CD14-positive monocyte (primary cell): ENCODE measurements at regions not wholly inside any gene's neighbourhood (a gene's known extent, or its start where the extent isn't known, plus 50 kb on each side); places are given as distances from the start of the nearest gene placed in this dataset.

Source experiments
- DNase-seq, 3 donors: peaks; one replicate each; pipeline ENCODE4 v3.0.0-alpha.2; 2011 to 2022
- H2AFZ ChIP-seq: 2 replicates; pipeline ENCODE4 v1.6.0; 2012; ENCODE audit warnings: mild to moderate bottlenecking, low read depth, low read length, inconsistent platforms; ENCODE audit not compliant: insufficient read depth, poor library complexity, severe bottlenecking
- H3K27ac ChIP-seq, 2 donors: 1 replicate in 1 of 2; 2 replicates in 1 of 2; pipeline ENCODE4 v1.5.1; 2012 to 2013; ENCODE audit warnings: low read length in 2 of 2, control low read depth in 1 of 2, inconsistent platforms in 1 of 2, low read depth in 1 of 2, mild to moderate bottlenecking in 1 of 2
- H3K27me3 ChIP-seq, 2 donors: one replicate each; pipeline versions ENCODE4 v1.6.0 to v1.6.1; 2011 to 2013; ENCODE audit warnings: low read length in 2 of 2; ENCODE audit not compliant: control insufficient read depth in 2 of 2, insufficient read depth in 2 of 2
- H3K36me3 ChIP-seq, 2 donors: replicated peaks in 1 of 2; 1 replicate in 1 of 2; 2 replicates in 1 of 2; pipeline versions ENCODE4 v1.5.1 to v1.6.1; 2012 to 2013; ENCODE audit warnings: low read length in 2 of 2, control low read depth in 1 of 2, inconsistent platforms in 1 of 2, mild to moderate bottlenecking in 1 of 2; ENCODE audit not compliant: insufficient read depth in 2 of 2, control insufficient read depth in 1 of 2
- H3K4me1 ChIP-seq, 2 donors: 1 replicate in 1 of 2; 2 replicates in 1 of 2; pipeline versions ENCODE4 v1.5.1 to v1.6.1; 2012 to 2013; ENCODE audit warnings: low read length in 2 of 2, control low read depth in 1 of 2, inconsistent platforms in 1 of 2, mild to moderate bottlenecking in 1 of 2, moderate library complexity in 1 of 2; ENCODE audit not compliant: insufficient read depth in 2 of 2, control insufficient read depth in 1 of 2
- H3K4me2 ChIP-seq: replicated peaks from 2 replicates; pipeline ENCODE3; 2012; ENCODE audit warnings: low read length, moderate library complexity, mild to moderate bottlenecking; ENCODE audit not compliant: poor library complexity, severe bottlenecking; ENCODE audit errors: extremely low read depth
- H3K4me3 ChIP-seq, 3 experiments: fragments of 200-600 bp in 1 of 3; sonication (generic) in 1 of 3; replicated peaks in 1 of 3; 1 replicate in 2 of 3; 2 replicates in 1 of 3; pipeline ENCODE4 v1.5.1; 2011 to 2013; ENCODE audit warnings: low read length in 3 of 3, mild to moderate bottlenecking in 3 of 3, control low read depth in 2 of 3, low read depth in 2 of 3, inconsistent platforms in 1 of 3, moderate library complexity in 1 of 3
- H3K79me2 ChIP-seq: 2 replicates; pipeline ENCODE4 v1.6.0; 2012; ENCODE audit warnings: mild to moderate bottlenecking, control low read depth, inconsistent platforms, low read length, moderate library complexity; ENCODE audit not compliant: insufficient read depth
- H3K9ac ChIP-seq: 2 replicates; pipeline ENCODE4 v1.6.0; 2017; ENCODE audit warnings: low read length, mild to moderate bottlenecking; ENCODE audit not compliant: insufficient read depth, poor library complexity, severe bottlenecking
- H3K9me3 ChIP-seq, 2 donors: replicated peaks in 1 of 2; 1 replicate in 1 of 2; 2 replicates in 1 of 2; pipeline versions ENCODE4 v1.5.1 to v1.6.1; 2012 to 2013; ENCODE audit warnings: low read length in 2 of 2, control low read depth in 1 of 2; ENCODE audit not compliant: control insufficient read depth in 1 of 2, insufficient read depth in 1 of 2
- H4K20me1 ChIP-seq: 2 replicates; pipeline ENCODE4 v1.6.0; 2012; ENCODE audit warnings: mild to moderate bottlenecking, low read length, control low read depth, moderate library complexity; ENCODE audit not compliant: insufficient read depth
- H3K27ac Mint-ChIP-seq, 7 donors: one replicate each; pipeline ENCODE4 v1.8.0; 2020; ENCODE audit warnings: mild to moderate bottlenecking in 7 of 7, mixed read lengths in 7 of 7, moderate library complexity in 6 of 7, inconsistent platforms in 2 of 7
- H3K27me3 Mint-ChIP-seq, 3 donors: one replicate each; pipeline ENCODE4 v1.8.0; 2021 to 2022; ENCODE audit warnings: low read depth in 3 of 3, mild to moderate bottlenecking in 3 of 3, mixed read lengths in 3 of 3, moderate library complexity in 3 of 3, inconsistent platforms in 1 of 3
- H3K36me3 Mint-ChIP-seq, 2 donors: one replicate each; pipeline ENCODE4 v1.8.0; 2020; ENCODE audit warnings: mixed read lengths in 2 of 2, inconsistent platforms in 1 of 2, mild to moderate bottlenecking in 1 of 2
- H3K4me1 Mint-ChIP-seq: one replicate; pipeline ENCODE4 v1.8.0; 2020; ENCODE audit warnings: mild to moderate bottlenecking, mixed read lengths
- H3K4me3 Mint-ChIP-seq, 2 donors: one replicate each; pipeline ENCODE4 v1.8.0; 2020; ENCODE audit warnings: mild to moderate bottlenecking in 2 of 2, mixed read lengths in 2 of 2, moderate library complexity in 1 of 2
- H3K9me3 Mint-ChIP-seq, 7 donors: one replicate each; pipeline ENCODE4 v1.8.0; 2020 to 2022; ENCODE audit warnings: mixed read lengths in 7 of 7, mild to moderate bottlenecking in 6 of 7, moderate library complexity in 6 of 7, inconsistent platforms in 2 of 7
- CTCF ChIP-seq: fragments of 200-600 bp; IDR thresholded peaks from one replicate; pipeline ENCODE4 v1.8.0; 2022; ENCODE audit warnings: antibody characterized with exemption, mild to moderate bottlenecking
- WGBS: methylation state at CpG from one replicate; pipeline ENCODE4 v1.1.5; 2013; ENCODE audit warnings: missing lambda C conversion rate; ENCODE audit not compliant: insufficient coverage; 5-methylcytosine and 5-hydroxymethylcytosine counted together
- intact Hi-C, 2 donors: fragments of 100-400 bp; cut with micrococcal nuclease; formaldehyde crosslinking; loops; one replicate each; pipeline versions ENCODE4 v1.15.0 to v1.15.1; 2023

- H3K4me2 ChIP-seq: no peak overlapping the region
- no peak for TF ChIP-seq CTCF
- Mint-ChIP-seq H3K4me1 (no peaks in the 10 kb centered on the region), H3K27me3 (no peaks in the 10 kb centered on the region), H3K27ac (no peak overlapping the region), H3K4me3 (no peak overlapping the region), H3K36me3 (no peaks in the 10 kb centered on the region), H3K9me3 (peaks cover 0 to 13% (median 5%) of the 10 kb centered on the region in 7 donors)
- no peaks in the 10 kb centered on the region for H3K36me3 ChIP-seq
- no peaks in the 10 kb centered on the region for H3K79me2 ChIP-seq
- DNase-seq: no peak
- no peak overlapping the region for H3K4me3 ChIP-seq
- H2AFZ ChIP-seq: no peak overlapping the region
- intact Hi-C loops: no loop called here
- H3K27ac ChIP-seq: no peak overlapping the region
- H4K20me1 ChIP-seq: no peaks in the 10 kb centered on the region
- no peaks in the 10 kb centered on the region for H3K4me1 ChIP-seq
- no peaks in the 10 kb centered on the region for H3K27me3 ChIP-seq
- WGBS: no CpG with 5 or more reads among the region's 3 CpGs
- H3K9ac ChIP-seq: no peak overlapping the region
- H3K9me3 ChIP-seq: peaks cover 0 to 4% of the 10 kb centered on the region in 2 donors
Measured at GRCh38 chr13:103931331-103931845, 865.2 kb upstream of the SLC10A2 start.

GRCh38 chr13:103926118-103926517 lies 859.9 kb upstream of the SLC10A2 start:
- WGBS: no CpG with 5 or more reads among the region's 3 CpGs
- TF ChIP-seq CTCF: no peak
- H3K4me3 Mint-ChIP-seq: no peak overlapping the region
- Histone ChIP-seq H3K27ac (no peak overlapping the region), H3K4me3 (no peak overlapping the region), H2AFZ (no peak overlapping the region), H3K27me3 (no peaks in the 10 kb centered on the region), H3K36me3 (no peaks in the 10 kb centered on the region), H3K9ac (no peak overlapping the region), H3K4me1 (no peaks in the 10 kb centered on the region), H3K79me2 (no peaks in the 10 kb centered on the region), H3K9me3 (peaks cover 0 to 4% of the 10 kb centered on the region in 2 donors), H3K4me2 (no peak overlapping the region), H4K20me1 (no peaks in the 10 kb centered on the region)
- no peaks in the 10 kb centered on the region for H3K4me1 Mint-ChIP-seq
- no peak for DNase-seq
- H3K27me3 Mint-ChIP-seq: no peaks in the 10 kb centered on the region
- intact Hi-C loops: no loop called here
- H3K36me3 Mint-ChIP-seq: no peaks in the 10 kb centered on the region
- peaks cover 0 to 8% (median 2%) of the 10 kb centered on the region in 7 donors for H3K9me3 Mint-ChIP-seq
- no peak overlapping the region for H3K27ac Mint-ChIP-seq
